AG08395 (cell line): ENCODE measurements at regions not wholly inside any gene's neighbourhood (a gene's known extent, or its start where the extent isn't known, plus 50 kb on each side); places are given as distances from the start of the nearest gene placed in this dataset.

Source experiments
- DNase-seq: peaks from one replicate; pipeline ENCODE4 v3.0.0; 2012; ENCODE audit warnings: mixed read lengths, low spot score

GRCh38 chrX:69362856-69363255, 141.3 kb upstream of the NALF2 start:
- peak; percentile 82 for DNase-seq

GRCh38 chrX:69362354-69362753, 141.8 kb upstream of the NALF2 start:
- peak; percentile 17 for DNase-seq

- DNase-seq, result peak; percentile 73
These were observed 142.7 kb upstream of the NALF2 start for GRCh38 chrX:69361311-69361845.

GRCh38 chrX:69357317-69357716, 146.8 kb upstream of the NALF2 start:
- no peak for DNase-seq

- DNase-seq, result no peak
These were observed 159.6 kb upstream of the PJA1 start for GRCh38 chrX:69324851-69325250.

GRCh38 chrX:69323786-69324720, 158.8 kb upstream of the PJA1 start:
- no peak for DNase-seq

- no peak for DNase-seq
These were observed 156.5 kb upstream of the PJA1 start for GRCh38 chrX:69321789-69322188.

GRCh38 chrX:69321006-69321655, 155.9 kb upstream of the PJA1 start:
- DNase-seq, result no peak

GRCh38 chrX:69320116-69320515, 154.9 kb upstream of the PJA1 start:
- no peak for DNase-seq

GRCh38 chrX:69319376-69319775, 154.1 kb upstream of the PJA1 start:
- DNase-seq, result no peak

- no peak for DNase-seq
These were observed 153.5 kb upstream of the PJA1 start for GRCh38 chrX:69318651-69319340.

- no peak for DNase-seq
These were observed 152.5 kb upstream of the PJA1 start for GRCh38 chrX:69317721-69318120.

- DNase-seq, result no peak
These were observed 149.4 kb upstream of the PJA1 start for GRCh38 chrX:69314436-69315348.

- DNase-seq, result no peak
These were observed 148.5 kb upstream of the PJA1 start for GRCh38 chrX:69313617-69314290.

- no peak for DNase-seq
These were observed 146.8 kb upstream of the PJA1 start for GRCh38 chrX:69311936-69312670.

GRCh38 chrX:69309074-69309792, 144.0 kb upstream of the PJA1 start:
- DNase-seq, result no peak

GRCh38 chrX:69307756-69308155, 142.5 kb upstream of the PJA1 start:
- no peak for DNase-seq

- DNase-seq, result no peak
These were observed 141.8 kb upstream of the PJA1 start for GRCh38 chrX:69307029-69307428.

- no peak for DNase-seq
These were observed 140.8 kb upstream of the PJA1 start for GRCh38 chrX:69306063-69306404.
